ENCODE measurements at regions not wholly inside any gene's neighbourhood (a gene's known extent, or its start where the extent isn't known, plus 50 kb on each side); places are given as distances from the start of the nearest gene placed in this dataset.

- POLR2A ChIA-PET = no interaction called here
- intact Hi-C loops (cut with micrococcal nuclease; ENCODE audit: unreplicated experiment) (no loop called here), in situ Hi-C loops (cut with HindIII; ENCODE audit: low pct_unique_long_range_greater_than_20kb, low sequenced_read_pairs) (no loop called here)
- no peak for DNase-seq (ENCODE audit: low read depth, low spot score)
- Histone ChIP-seq H3K27me3 (ENCODE audit: control insufficient read depth, insufficient read depth, low read length) (no peaks in the 10 kb centered on the region), H3K9me3 (ENCODE audit: control insufficient read depth, insufficient read depth, low read depth, low read length) (no peaks in the 10 kb centered on the region), H3K4me3 (ENCODE audit: low read depth in 2 of 2, low read length in 2 of 2) (no peak overlapping the region), H3K27ac (ENCODE audit: low read length) (no peak overlapping the region), H3K4me1 (ENCODE audit: control insufficient read depth, insufficient read depth, low read length) (no peaks in the 10 kb centered on the region), H3K36me3 (ENCODE audit: control insufficient read depth, insufficient read depth, low read length) (no peaks in the 10 kb centered on the region)
- no peak for ATAC-seq
- TF ChIP-seq SIN3A (IDR thresholded peaks at IDR 0.05; ENCODE audit: borderline replicate concordance, insufficient read depth, low read depth, low read length) = no peak
- TF ChIP-seq POLR2AphosphoS5 (IDR thresholded peaks at IDR 0.05; ENCODE audit: low read depth, low read length) = no peak
- TF ChIP-seq TCF7L2 (IDR thresholded peaks at IDR 0.05; ENCODE audit: low read depth, low read length) = no peak
- TF ChIP-seq, protein P1, sequence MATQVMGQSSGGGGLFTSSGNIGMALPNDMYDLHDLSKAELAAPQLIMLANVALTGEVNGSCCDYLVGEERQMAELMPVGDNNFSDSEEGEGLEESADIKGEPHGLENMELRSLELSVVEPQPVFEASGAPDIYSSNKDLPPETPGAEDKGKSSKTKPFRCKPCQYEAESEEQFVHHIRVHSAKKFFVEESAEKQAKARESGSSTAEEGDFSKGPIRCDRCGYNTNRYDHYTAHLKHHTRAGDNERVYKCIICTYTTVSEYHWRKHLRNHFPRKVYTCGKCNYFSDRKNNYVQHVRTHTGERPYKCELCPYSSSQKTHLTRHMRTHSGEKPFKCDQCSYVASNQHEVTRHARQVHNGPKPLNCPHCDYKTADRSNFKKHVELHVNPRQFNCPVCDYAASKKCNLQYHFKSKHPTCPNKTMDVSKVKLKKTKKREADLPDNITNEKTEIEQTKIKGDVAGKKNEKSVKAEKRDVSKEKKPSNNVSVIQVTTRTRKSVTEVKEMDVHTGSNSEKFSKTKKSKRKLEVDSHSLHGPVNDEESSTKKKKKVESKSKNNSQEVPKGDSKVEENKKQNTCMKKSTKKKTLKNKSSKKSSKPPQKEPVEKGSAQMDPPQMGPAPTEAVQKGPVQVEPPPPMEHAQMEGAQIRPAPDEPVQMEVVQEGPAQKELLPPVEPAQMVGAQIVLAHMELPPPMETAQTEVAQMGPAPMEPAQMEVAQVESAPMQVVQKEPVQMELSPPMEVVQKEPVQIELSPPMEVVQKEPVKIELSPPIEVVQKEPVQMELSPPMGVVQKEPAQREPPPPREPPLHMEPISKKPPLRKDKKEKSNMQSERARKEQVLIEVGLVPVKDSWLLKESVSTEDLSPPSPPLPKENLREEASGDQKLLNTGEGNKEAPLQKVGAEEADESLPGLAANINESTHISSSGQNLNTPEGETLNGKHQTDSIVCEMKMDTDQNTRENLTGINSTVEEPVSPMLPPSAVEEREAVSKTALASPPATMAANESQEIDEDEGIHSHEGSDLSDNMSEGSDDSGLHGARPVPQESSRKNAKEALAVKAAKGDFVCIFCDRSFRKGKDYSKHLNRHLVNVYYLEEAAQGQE (IDR thresholded peaks at IDR 0.05; ENCODE audit: insufficient read depth in 1 of 2, low read depth in 2 of 2, low read length in 1 of 2) = no peak
- TF ChIP-seq CTCF (IDR thresholded peaks at IDR 0.05) = no peak
- CTCF ChIA-PET = no interaction called here
- BruUV-seq (replicated peaks) = no TSS peak
Measured at GRCh38 chr18:30444544-30444943, 598.0 kb downstream of the DSC3 start.

DNA sequence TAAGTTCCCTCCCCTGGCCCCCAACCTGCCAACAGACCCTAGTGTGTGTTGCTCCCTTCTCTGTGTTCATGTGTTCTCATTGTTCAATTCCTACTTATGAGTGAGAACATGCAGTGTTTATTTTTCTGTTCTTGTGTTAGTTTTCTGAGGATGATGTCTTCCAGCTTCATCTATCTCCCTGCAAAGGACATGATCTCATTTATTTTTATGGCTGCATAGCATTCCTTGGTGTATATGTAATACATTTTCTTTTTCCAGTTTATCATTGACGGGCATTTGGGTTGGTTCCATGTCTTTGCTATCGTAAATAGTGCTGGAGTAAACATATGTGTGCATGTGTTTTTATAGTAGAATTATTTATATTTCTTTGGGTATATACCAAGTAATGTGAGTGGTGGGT lies 602.2 kb downstream of the DSC3 start:
- ATAC-seq = no peak
- DNase-seq (ENCODE audit: low read depth, low spot score) = no peak
- TF ChIP-seq SIN3A (IDR thresholded peaks at IDR 0.05; ENCODE audit: borderline replicate concordance, insufficient read depth, low read depth, low read length) (no peak), POLR2AphosphoS5 (IDR thresholded peaks at IDR 0.05; ENCODE audit: low read depth, low read length) (no peak), TCF7L2 (IDR thresholded peaks at IDR 0.05; ENCODE audit: low read depth, low read length) (no peak), CTCF (IDR thresholded peaks at IDR 0.05) (no peak)
- Histone ChIP-seq H3K27ac (ENCODE audit: low read length) (no peak overlapping the region), H3K4me1 (ENCODE audit: control insufficient read depth, insufficient read depth, low read length) (no peaks in the 10 kb centered on the region), H3K27me3 (ENCODE audit: control insufficient read depth, insufficient read depth, low read length) (no peaks in the 10 kb centered on the region), H3K4me3 (ENCODE audit: low read depth in 2 of 2, low read length in 2 of 2) (no peak overlapping the region), H3K9me3 (ENCODE audit: control insufficient read depth, insufficient read depth, low read depth, low read length) (no peaks in the 10 kb centered on the region), H3K36me3 (ENCODE audit: control insufficient read depth, insufficient read depth, low read length) (no peaks in the 10 kb centered on the region)
- ChIA-PET CTCF (interaction anchor here (0.7 kb wide), 1 partner anchor 527 kb away, joined by 3 read pairs; no protein-coding TSS in a partner anchor), POLR2A (no interaction called here)
- intact Hi-C loops (cut with micrococcal nuclease; ENCODE audit: unreplicated experiment) (no loop called here), in situ Hi-C loops (cut with HindIII; ENCODE audit: low pct_unique_long_range_greater_than_20kb, low sequenced_read_pairs) (no loop called here)
- BruUV-seq (replicated peaks) = no TSS peak

Measured in Panc1 (cell line).